ENCODE measurements at regions not wholly inside any gene's neighbourhood (a gene's known extent, or its start where the extent isn't known, plus 50 kb on each side); places are given as distances from the start of the nearest gene placed in this dataset.

GRCh38 chr2:156803967-156804366 lies 367.8 kb downstream of the GPD2 start:
- Histone ChIP-seq H3F3A (ENCODE audit: control insufficient read depth, insufficient read depth) (no peaks in the 10 kb centered on the region), H3K27ac (ENCODE audit: low read depth, low read length) (no peak overlapping the region), H3K4me3 (ENCODE audit: low read length) (no peak overlapping the region), H3K36me3 (ENCODE audit: control insufficient read depth, low read length) (no peaks in the 10 kb centered on the region), H4K20me1 (ENCODE audit: control insufficient read depth, insufficient read depth, low read depth, low read length) (no peaks in the 10 kb centered on the region), H3K79me2 (ENCODE audit: control insufficient read depth, low read length) (no peaks in the 10 kb centered on the region), H3K4me1 (ENCODE audit: control insufficient read depth, low read length) (no peaks in the 10 kb centered on the region), H3K27me3 (ENCODE audit: control insufficient read depth, low read length) (no peaks in the 10 kb centered on the region), H3K4me2 (ENCODE audit: low read length) (no peak overlapping the region), H3K9me3 (ENCODE audit: control insufficient read depth, insufficient read depth, low read length) (no peaks in the 10 kb centered on the region), H3K9me2 (replicated peaks; ENCODE audit: control insufficient read depth, low read length) (no peaks in the 10 kb centered on the region)
- TF ChIP-seq CTCF (IDR thresholded peaks at IDR 0.05; ENCODE audit: low read depth, low read length, poor library complexity, severe bottlenecking) (no peak), EZH2phosphoT487 (IDR thresholded peaks at IDR 0.05; ENCODE audit: borderline replicate concordance, low read length) (no peak)

- H3K27ac ChIP-seq (ENCODE audit: low read depth, low read length): no peak overlapping the region
- H3K79me2 ChIP-seq (ENCODE audit: control insufficient read depth, low read length): no peaks in the 10 kb centered on the region
- no peaks in the 10 kb centered on the region for H3K9me3 ChIP-seq (ENCODE audit: control insufficient read depth, insufficient read depth, low read length)
- no peak overlapping the region for H3K4me3 ChIP-seq (ENCODE audit: low read length)
- no peaks in the 10 kb centered on the region for H3K4me1 ChIP-seq (ENCODE audit: control insufficient read depth, low read length)
- no peaks in the 10 kb centered on the region for H3K9me2 ChIP-seq (replicated peaks; ENCODE audit: control insufficient read depth, low read length)
- no peaks in the 10 kb centered on the region for H3K27me3 ChIP-seq (ENCODE audit: control insufficient read depth, low read length)
- TF ChIP-seq EZH2phosphoT487 (IDR thresholded peaks at IDR 0.05; ENCODE audit: borderline replicate concordance, low read length) (no peak), CTCF (IDR thresholded peaks at IDR 0.05; ENCODE audit: low read depth, low read length, poor library complexity, severe bottlenecking) (no peak)
- H3K36me3 ChIP-seq (ENCODE audit: control insufficient read depth, low read length): no peaks in the 10 kb centered on the region
- no peaks in the 10 kb centered on the region for H3F3A ChIP-seq (ENCODE audit: control insufficient read depth, insufficient read depth)
- H4K20me1 ChIP-seq (ENCODE audit: control insufficient read depth, insufficient read depth, low read depth, low read length): no peaks in the 10 kb centered on the region
- no peak overlapping the region for H3K4me2 ChIP-seq (ENCODE audit: low read length)
Measured at GRCh38 chr2:156810094-156810493, 373.9 kb downstream of the GPD2 start.

GRCh38 chr2:156812496-156812895 lies 376.3 kb downstream of the GPD2 start:
- TF ChIP-seq CTCF (IDR thresholded peaks at IDR 0.05; ENCODE audit: low read depth, low read length, poor library complexity, severe bottlenecking) (no peak), EZH2phosphoT487 (IDR thresholded peaks at IDR 0.05; ENCODE audit: borderline replicate concordance, low read length) (no peak)
- Histone ChIP-seq H3K27me3 (ENCODE audit: control insufficient read depth, low read length) (no peaks in the 10 kb centered on the region), H3K4me1 (ENCODE audit: control insufficient read depth, low read length) (no peaks in the 10 kb centered on the region)

GRCh38 chr2:156817430-156817829 lies 381.3 kb downstream of the GPD2 start:
- Histone ChIP-seq H3K9me2 (replicated peaks; ENCODE audit: control insufficient read depth, low read length) (no peaks in the 10 kb centered on the region), H3K79me2 (ENCODE audit: control insufficient read depth, low read length) (no peaks in the 10 kb centered on the region), H3K36me3 (ENCODE audit: control insufficient read depth, low read length) (no peaks in the 10 kb centered on the region), H3K27me3 (ENCODE audit: control insufficient read depth, low read length) (no peaks in the 10 kb centered on the region), H3K4me1 (ENCODE audit: control insufficient read depth, low read length) (no peaks in the 10 kb centered on the region), H3K4me2 (ENCODE audit: low read length) (no peak overlapping the region), H3K27ac (ENCODE audit: low read depth, low read length) (no peak overlapping the region), H3K9me3 (ENCODE audit: control insufficient read depth, insufficient read depth, low read length) (no peaks in the 10 kb centered on the region), H4K20me1 (ENCODE audit: control insufficient read depth, insufficient read depth, low read depth, low read length) (no peaks in the 10 kb centered on the region), H3K4me3 (ENCODE audit: low read length) (no peak overlapping the region), H3F3A (ENCODE audit: control insufficient read depth, insufficient read depth) (no peaks in the 10 kb centered on the region)
- no peak for TF ChIP-seq CTCF (IDR thresholded peaks at IDR 0.05; ENCODE audit: low read depth, low read length, poor library complexity, severe bottlenecking)
- no peak for TF ChIP-seq EZH2phosphoT487 (IDR thresholded peaks at IDR 0.05; ENCODE audit: borderline replicate concordance, low read length)

More at GRCh38 chr2:156812496-156812895, 376.3 kb downstream of the GPD2 start:
- H3K36me3 ChIP-seq (ENCODE audit: control insufficient read depth, low read length): no peaks in the 10 kb centered on the region
- no peak overlapping the region for H3K4me2 ChIP-seq (ENCODE audit: low read length)
- H3K4me3 ChIP-seq (ENCODE audit: low read length): no peak overlapping the region
- H3K27ac ChIP-seq (ENCODE audit: low read depth, low read length): no peak overlapping the region
- no peaks in the 10 kb centered on the region for H3K79me2 ChIP-seq (ENCODE audit: control insufficient read depth, low read length)
- no peaks in the 10 kb centered on the region for H3F3A ChIP-seq (ENCODE audit: control insufficient read depth, insufficient read depth)
- no peaks in the 10 kb centered on the region for H3K9me3 ChIP-seq (ENCODE audit: control insufficient read depth, insufficient read depth, low read length)
- no peaks in the 10 kb centered on the region for H3K9me2 ChIP-seq (replicated peaks; ENCODE audit: control insufficient read depth, low read length)
- no peaks in the 10 kb centered on the region for H4K20me1 ChIP-seq (ENCODE audit: control insufficient read depth, insufficient read depth, low read depth, low read length)

All from DOHH2 (cell line).